Thyroid gland (tissue), 4 donors: ENCODE measurements at regions not wholly inside any gene's neighbourhood (a gene's known extent, or its start where the extent isn't known, plus 50 kb on each side); places are given as distances from the start of the nearest gene placed in this dataset.

Experiments
- POLR2A ChIP-seq, 2 donors: fragments of 450-650 bp; IDR thresholded peaks; one replicate each; pipeline ENCODE4 v1.6.1; 2017; ENCODE audit warnings: antibody characterized with exemption in 2 of 2, mild to moderate bottlenecking in 2 of 2, moderate library complexity in 1 of 2
- TF ChIP-seq, protein P1 (sequence below), 6 experiments: fragments of 200-600 bp in 3 of 6; fragments of 450-650 bp in 3 of 6; sonication (generic) in 3 of 6; IDR thresholded peaks; one replicate each; pipeline ENCODE4 v1.5.1; 2016 to 2019; ENCODE audit warnings: antibody characterized with exemption in 6 of 6, mild to moderate bottlenecking in 2 of 6, inconsistent platforms in 1 of 6, moderate library complexity in 1 of 6

DNA sequence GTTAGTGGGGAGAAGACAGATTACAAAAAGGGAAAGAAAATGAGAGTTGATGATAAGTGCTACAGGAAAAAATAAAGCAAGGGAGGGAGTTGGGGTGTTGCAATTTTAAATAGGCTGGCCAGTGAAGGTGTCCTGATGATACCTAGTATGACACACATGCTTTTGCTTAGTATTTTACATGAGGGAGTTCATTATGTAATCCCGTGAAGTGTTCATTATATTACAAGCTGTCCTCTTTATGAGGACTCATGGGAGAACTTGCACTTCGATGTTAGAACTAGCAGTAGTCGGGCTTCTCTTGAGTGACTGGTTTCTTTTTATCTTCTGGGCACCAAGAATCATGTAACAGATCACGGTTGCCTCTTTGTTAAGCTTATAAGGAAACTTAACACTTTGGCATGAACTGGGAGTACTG is 102.3 kb upstream of the MTPN start:
- TF ChIP-seq, protein P1, sequence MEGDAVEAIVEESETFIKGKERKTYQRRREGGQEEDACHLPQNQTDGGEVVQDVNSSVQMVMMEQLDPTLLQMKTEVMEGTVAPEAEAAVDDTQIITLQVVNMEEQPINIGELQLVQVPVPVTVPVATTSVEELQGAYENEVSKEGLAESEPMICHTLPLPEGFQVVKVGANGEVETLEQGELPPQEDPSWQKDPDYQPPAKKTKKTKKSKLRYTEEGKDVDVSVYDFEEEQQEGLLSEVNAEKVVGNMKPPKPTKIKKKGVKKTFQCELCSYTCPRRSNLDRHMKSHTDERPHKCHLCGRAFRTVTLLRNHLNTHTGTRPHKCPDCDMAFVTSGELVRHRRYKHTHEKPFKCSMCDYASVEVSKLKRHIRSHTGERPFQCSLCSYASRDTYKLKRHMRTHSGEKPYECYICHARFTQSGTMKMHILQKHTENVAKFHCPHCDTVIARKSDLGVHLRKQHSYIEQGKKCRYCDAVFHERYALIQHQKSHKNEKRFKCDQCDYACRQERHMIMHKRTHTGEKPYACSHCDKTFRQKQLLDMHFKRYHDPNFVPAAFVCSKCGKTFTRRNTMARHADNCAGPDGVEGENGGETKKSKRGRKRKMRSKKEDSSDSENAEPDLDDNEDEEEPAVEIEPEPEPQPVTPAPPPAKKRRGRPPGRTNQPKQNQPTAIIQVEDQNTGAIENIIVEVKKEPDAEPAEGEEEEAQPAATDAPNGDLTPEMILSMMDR (IDR thresholded peaks at IDR 0.05): no peak
- TF ChIP-seq POLR2A (IDR thresholded peaks at IDR 0.05): no peak
